PFSK-1 (cell line): ENCODE measurements at regions not wholly inside any gene's neighbourhood (a gene's known extent, or its start where the extent isn't known, plus 50 kb on each side); places are given as distances from the start of the nearest gene placed in this dataset.

ENCODE experiments used
- FOXP2 ChIP-seq: optimal IDR thresholded peaks from 2 replicates; pipeline ENCODE3; 2011; ENCODE audit warnings: borderline replicate concordance, control low read depth, inconsistent platforms; ENCODE audit not compliant: insufficient read depth; ENCODE audit errors: extremely low read length, extremely low read depth
- POLR2AphosphoS5 ChIP-seq: IDR thresholded peaks from 2 replicates; pipeline ENCODE4 v1.6.1; 2012; ENCODE audit warnings: low read depth, mild to moderate bottlenecking, control low read depth, low read length, moderate library complexity
- SIN3A ChIP-seq: IDR thresholded peaks from 2 replicates; pipeline ENCODE4 v1.6.1; 2012; ENCODE audit warnings: mild to moderate bottlenecking, low read length, moderate library complexity, borderline replicate concordance; ENCODE audit not compliant: insufficient read depth
- TAF1 ChIP-seq: IDR thresholded peaks from 2 replicates; pipeline ENCODE4 v1.6.1; 2012; ENCODE audit warnings: low read length, control low read depth, borderline replicate concordance; ENCODE audit not compliant: insufficient read depth
- TF ChIP-seq, protein P1 (sequence below), 2 experiments: IDR thresholded peaks; 2 replicates each; pipeline versions ENCODE4 v1.6.1 to v1.8.0; 2011 to 2012; ENCODE audit warnings: low read depth in 2 of 2, low read length in 2 of 2, control low read depth in 1 of 2, inconsistent platforms in 1 of 2, mild to moderate bottlenecking in 1 of 2, moderate library complexity in 1 of 2; ENCODE audit not compliant: insufficient read depth in 1 of 2

DNA sequence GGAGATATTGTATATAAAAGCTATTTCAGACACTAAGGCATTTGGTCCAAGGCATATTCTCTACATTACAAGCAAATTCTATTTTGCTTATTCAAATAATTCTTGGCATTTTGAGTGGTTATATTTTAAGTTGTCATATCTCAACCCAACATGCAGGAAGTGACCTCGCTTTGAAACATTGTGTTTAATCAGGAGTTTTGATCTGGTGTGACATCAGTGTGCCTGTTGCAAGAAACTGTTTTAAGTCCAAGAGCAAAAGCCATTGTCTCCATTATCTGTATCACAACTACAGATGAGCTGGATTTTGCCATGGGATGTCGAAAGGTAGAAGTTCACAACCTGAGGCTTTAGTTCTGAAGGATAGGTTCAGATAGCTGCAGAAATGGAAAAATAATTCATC, 509.9 kb upstream of the ID4 start:
- TF ChIP-seq TAF1, result no peak
- no peak for TF ChIP-seq SIN3A
- no peak for TF ChIP-seq POLR2AphosphoS5
- TF ChIP-seq, protein P1, sequence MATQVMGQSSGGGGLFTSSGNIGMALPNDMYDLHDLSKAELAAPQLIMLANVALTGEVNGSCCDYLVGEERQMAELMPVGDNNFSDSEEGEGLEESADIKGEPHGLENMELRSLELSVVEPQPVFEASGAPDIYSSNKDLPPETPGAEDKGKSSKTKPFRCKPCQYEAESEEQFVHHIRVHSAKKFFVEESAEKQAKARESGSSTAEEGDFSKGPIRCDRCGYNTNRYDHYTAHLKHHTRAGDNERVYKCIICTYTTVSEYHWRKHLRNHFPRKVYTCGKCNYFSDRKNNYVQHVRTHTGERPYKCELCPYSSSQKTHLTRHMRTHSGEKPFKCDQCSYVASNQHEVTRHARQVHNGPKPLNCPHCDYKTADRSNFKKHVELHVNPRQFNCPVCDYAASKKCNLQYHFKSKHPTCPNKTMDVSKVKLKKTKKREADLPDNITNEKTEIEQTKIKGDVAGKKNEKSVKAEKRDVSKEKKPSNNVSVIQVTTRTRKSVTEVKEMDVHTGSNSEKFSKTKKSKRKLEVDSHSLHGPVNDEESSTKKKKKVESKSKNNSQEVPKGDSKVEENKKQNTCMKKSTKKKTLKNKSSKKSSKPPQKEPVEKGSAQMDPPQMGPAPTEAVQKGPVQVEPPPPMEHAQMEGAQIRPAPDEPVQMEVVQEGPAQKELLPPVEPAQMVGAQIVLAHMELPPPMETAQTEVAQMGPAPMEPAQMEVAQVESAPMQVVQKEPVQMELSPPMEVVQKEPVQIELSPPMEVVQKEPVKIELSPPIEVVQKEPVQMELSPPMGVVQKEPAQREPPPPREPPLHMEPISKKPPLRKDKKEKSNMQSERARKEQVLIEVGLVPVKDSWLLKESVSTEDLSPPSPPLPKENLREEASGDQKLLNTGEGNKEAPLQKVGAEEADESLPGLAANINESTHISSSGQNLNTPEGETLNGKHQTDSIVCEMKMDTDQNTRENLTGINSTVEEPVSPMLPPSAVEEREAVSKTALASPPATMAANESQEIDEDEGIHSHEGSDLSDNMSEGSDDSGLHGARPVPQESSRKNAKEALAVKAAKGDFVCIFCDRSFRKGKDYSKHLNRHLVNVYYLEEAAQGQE (IDR thresholded peaks at IDR 0.05; ENCODE audit: insufficient read depth in 1 of 2, low read depth in 2 of 2, low read length in 2 of 2), result no peak
- TF ChIP-seq FOXP2, result no peak
